GM03348 (cell line): ENCODE measurements at regions not wholly inside any gene's neighbourhood (a gene's known extent, or its start where the extent isn't known, plus 50 kb on each side); places are given as distances from the start of the nearest gene placed in this dataset.

Experiments used
- DNase-seq: peaks from one replicate; pipeline ENCODE4 v3.0.0; 2012; ENCODE audit warnings: low spot score

DNA sequence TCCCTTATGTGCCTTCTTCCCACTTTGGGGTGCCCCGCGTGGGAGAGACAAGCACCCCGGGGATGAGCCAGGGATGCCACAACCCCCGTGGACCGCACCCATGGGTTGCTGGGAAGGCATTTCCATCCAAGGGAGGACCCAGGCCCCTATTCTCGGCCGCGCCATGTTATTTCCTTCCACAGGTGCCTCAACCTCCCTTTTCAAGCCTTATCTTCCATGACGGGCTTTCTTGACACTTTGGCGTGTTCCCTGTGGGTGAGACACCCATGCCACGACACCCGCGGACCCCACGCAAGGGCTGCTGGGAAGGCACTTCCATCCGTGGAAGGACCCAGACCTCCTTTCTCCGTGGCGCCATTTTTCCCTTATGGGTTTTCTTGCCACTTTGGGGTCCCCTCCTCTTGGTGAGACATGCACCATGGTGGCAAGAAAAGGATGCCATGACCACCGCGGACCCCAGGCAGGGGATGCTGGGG, 269.2 kb downstream of the ALG10 start:
- no peak for DNase-seq

- no peak for DNase-seq
These were observed 270.7 kb downstream of the ALG10 start for GRCh38 chr12:34292736-34293625.

- DNase-seq = no peak
These were observed 271.8 kb downstream of the ALG10 start for GRCh38 chr12:34294137-34294536.

- DNase-seq = no peak
These were observed 272.5 kb downstream of the ALG10 start for GRCh38 chr12:34294671-34295365.

GRCh38 chr12:34295366-34296142, 273.3 kb downstream of the ALG10 start:
- no peak for DNase-seq

- DNase-seq = no peak
These were observed 274.1 kb downstream of the ALG10 start for GRCh38 chr12:34296143-34297041.

DNA sequence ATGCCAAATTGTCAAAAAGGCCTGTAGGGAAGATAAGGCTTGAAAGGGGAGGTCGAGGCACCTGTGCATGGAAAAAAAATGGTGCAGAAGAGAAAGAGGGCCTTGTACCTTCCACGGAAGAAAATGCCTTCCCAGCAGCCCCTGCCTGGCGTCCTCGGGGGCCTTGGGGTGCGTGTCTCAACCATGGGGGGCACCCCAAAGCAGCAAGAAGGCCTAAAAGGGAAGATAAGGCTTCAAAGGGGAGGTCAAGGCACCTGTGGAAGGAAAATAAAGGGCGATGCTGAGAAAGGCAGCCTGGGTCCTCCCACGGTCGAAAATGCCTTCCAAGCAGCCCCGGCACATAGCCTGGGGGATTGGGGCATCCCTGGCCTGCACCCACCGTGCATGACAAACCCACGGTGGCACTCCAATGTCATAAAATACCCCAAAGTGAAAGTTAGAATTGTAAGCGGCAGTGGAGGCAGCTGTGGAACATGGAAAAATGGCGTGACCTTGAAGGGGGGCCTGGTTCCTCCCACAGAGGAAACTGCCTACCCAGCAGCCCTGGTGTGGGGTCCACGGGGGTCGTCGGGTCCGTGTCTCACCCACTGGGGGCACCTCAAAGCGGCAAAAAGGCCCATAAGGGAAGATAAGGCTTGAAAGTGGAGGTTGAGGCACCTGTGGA, 275.0 kb downstream of the ALG10 start:
- DNase-seq = no peak

- DNase-seq = no peak
These were observed 275.5 kb downstream of the ALG10 start for GRCh38 chr12:34297790-34298164.

- DNase-seq = no peak
These were observed 276.1 kb downstream of the ALG10 start for GRCh38 chr12:34298176-34298970.

GRCh38 chr12:34298971-34299801, 276.9 kb downstream of the ALG10 start:
- no peak for DNase-seq

GRCh38 chr12:34299802-34300193, 277.5 kb downstream of the ALG10 start:
- no peak for DNase-seq

- no peak for DNase-seq
These were observed 278.3 kb downstream of the ALG10 start for GRCh38 chr12:34300376-34301250.

GRCh38 chr12:34301251-34302130, 279.2 kb downstream of the ALG10 start:
- no peak for DNase-seq

- DNase-seq = no peak
These were observed 280.0 kb downstream of the ALG10 start for GRCh38 chr12:34302131-34302885.

- no peak for DNase-seq
These were observed 281.0 kb downstream of the ALG10 start for GRCh38 chr12:34303091-34303870.

- no peak for DNase-seq
These were observed 281.7 kb downstream of the ALG10 start for GRCh38 chr12:34304001-34304400.
